Breast epithelium (tissue), 3 donors: ENCODE measurements at regions not wholly inside any gene's neighbourhood (a gene's known extent, or its start where the extent isn't known, plus 50 kb on each side); places are given as distances from the start of the nearest gene placed in this dataset.

ENCODE experiments used
- CTCF ChIP-seq, 3 donors: fragments of 450-650 bp; IDR thresholded peaks; one replicate each; pipeline ENCODE4 v1.5.1; 2016 to 2017; ENCODE audit warnings: antibody characterized with exemption in 3 of 3, mild to moderate bottlenecking in 3 of 3, moderate library complexity in 3 of 3
- POLR2AphosphoS5 ChIP-seq, 3 donors: sonication (generic); formaldehyde crosslinking; IDR thresholded peaks; one replicate each; pipeline ENCODE4 v1.6.1; 2017; ENCODE audit warnings: antibody characterized with exemption in 3 of 3

- no peak for TF ChIP-seq POLR2AphosphoS5 (IDR thresholded peaks at IDR 0.05)
- no peak for TF ChIP-seq CTCF (IDR thresholded peaks at IDR 0.05)
These were observed 485.4 kb downstream of the IRX1 start for GRCh38 chr5:4081059-4081458.
